ENCODE measurements at regions not wholly inside any gene's neighbourhood (a gene's known extent, or its start where the extent isn't known, plus 50 kb on each side); places are given as distances from the start of the nearest gene placed in this dataset.

DNA sequence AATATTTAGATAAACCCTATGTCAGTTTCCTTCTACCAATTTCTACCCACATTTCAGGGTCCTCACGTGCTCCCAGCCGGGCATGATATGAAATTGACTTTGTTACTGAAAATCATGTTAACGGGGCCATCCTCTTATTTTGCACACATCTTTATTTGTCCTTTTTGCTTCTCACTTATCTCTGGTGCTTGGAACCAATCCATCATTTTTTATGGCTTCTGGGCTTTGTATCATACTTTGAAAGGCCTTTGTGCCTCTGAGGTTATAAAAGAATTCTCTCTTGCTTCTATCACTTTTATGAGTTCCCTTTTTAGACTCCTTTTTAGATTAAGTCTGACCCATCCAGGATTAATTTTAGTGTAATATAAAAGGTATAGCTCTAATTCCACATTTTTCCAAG, 81.7 kb upstream of the PRNP start:
- H3K9me3 Mint-ChIP-seq, result no peaks in the 10 kb centered on the region
- no peak for ATAC-seq (replicated peaks in 1 of 4)
- Histone ChIP-seq H3K27me3 (replicated peaks in 1 of 2; ENCODE audit: control insufficient read depth in 2 of 2, extremely low read depth in 1 of 2, insufficient read depth in 2 of 2, low read length in 1 of 2) (peaks cover 0 to 36% of the 10 kb centered on the region in 2 experiments), H3K4me3 (ENCODE audit: control insufficient read depth in 1 of 2, extremely low read depth in 1 of 2, low read length in 1 of 2) (no peak overlapping the region), H3K36me3 (ENCODE audit: control insufficient read depth in 2 of 2, extremely low read depth in 1 of 2, insufficient read depth in 1 of 2, low read length in 1 of 2) (no peaks in the 10 kb centered on the region), H3K27ac (ENCODE audit: low read length) (no peak overlapping the region), H3K4me1 (ENCODE audit: control insufficient read depth in 1 of 2, extremely low read depth in 1 of 2, insufficient read depth in 2 of 2, low read length in 2 of 2) (peaks cover 0 to 3% of the 10 kb centered on the region in 2 experiments), H3K9me3 (no peaks in the 10 kb centered on the region)
- WGBS (ENCODE audit: insufficient coverage), result 70% methylated on average over 3 of the region's 3 CpGs
- no peak overlapping the region for H3K4me3 Mint-ChIP-seq
- CTCF ChIA-PET, result interaction anchor here (0.6 to 1.3 kb wide), 6 partner anchors 9 to 120 kb away, joined by 3 to 6 read pairs (median 4); no protein-coding TSS in a partner anchor
- H3K27me3 Mint-ChIP-seq, result peaks cover 29 to 42% of the 10 kb centered on the region in 2 donors
- POLR2A ChIA-PET, result no interaction called here
- H3K36me3 Mint-ChIP-seq, result no peaks in the 10 kb centered on the region
- H3K4me1 Mint-ChIP-seq, result no peaks in the 10 kb centered on the region
- no peak for DNase-seq
- no peak overlapping the region for H3K27ac Mint-ChIP-seq

DNA sequence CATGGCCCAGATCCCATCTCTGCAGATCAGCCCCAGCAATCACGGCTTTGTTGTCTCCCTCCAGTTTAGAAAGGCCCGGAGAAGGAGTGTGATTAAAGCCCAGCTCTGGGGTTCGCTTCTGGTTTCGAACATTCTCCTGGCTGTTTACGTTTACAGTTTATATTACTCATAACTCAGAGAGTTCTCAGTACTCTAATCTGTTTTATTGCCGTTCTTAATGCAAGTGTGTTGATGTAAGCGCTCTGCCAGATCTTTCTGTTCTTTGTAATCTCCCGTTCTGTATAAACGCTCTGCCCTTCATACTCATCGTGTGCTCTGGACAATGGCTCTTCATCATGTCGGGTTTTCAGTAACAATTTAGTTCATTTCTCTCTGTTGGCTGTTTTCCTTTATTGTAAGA, 82.5 kb upstream of the PRNP start:
- H3K27ac Mint-ChIP-seq, result no peak overlapping the region
- Histone ChIP-seq H3K9me3 (no peaks in the 10 kb centered on the region), H3K36me3 (ENCODE audit: control insufficient read depth in 2 of 2, extremely low read depth in 1 of 2, insufficient read depth in 1 of 2, low read length in 1 of 2) (no peaks in the 10 kb centered on the region), H3K4me1 (ENCODE audit: control insufficient read depth in 1 of 2, extremely low read depth in 1 of 2, insufficient read depth in 2 of 2, low read length in 2 of 2) (peaks cover 0 to 3% of the 10 kb centered on the region in 2 experiments), H3K27me3 (replicated peaks in 1 of 2; ENCODE audit: control insufficient read depth in 2 of 2, extremely low read depth in 1 of 2, insufficient read depth in 2 of 2, low read length in 1 of 2) (peaks cover 0 to 32% of the 10 kb centered on the region in 2 experiments), H3K27ac (ENCODE audit: low read length) (no peak overlapping the region), H3K4me3 (ENCODE audit: control insufficient read depth in 1 of 2, extremely low read depth in 1 of 2, low read length in 1 of 2) (no peak overlapping the region)
- CTCF ChIA-PET, result interaction anchor here in 1 of 2 donors (0.6 kb wide), 1 partner anchor 1042 kb away, joined by 4 read pairs; no protein-coding TSS in a partner anchor
- H3K4me3 Mint-ChIP-seq, result no peak overlapping the region
- no peaks in the 10 kb centered on the region for H3K4me1 Mint-ChIP-seq
- ATAC-seq (replicated peaks in 1 of 4) (no peak), DNase-seq (no peak)
- 79% methylated on average over 2 of the region's 11 CpGs for WGBS (ENCODE audit: insufficient coverage)
- no peaks in the 10 kb centered on the region for H3K36me3 Mint-ChIP-seq
- H3K27me3 Mint-ChIP-seq, result peaks cover 29 to 47% of the 10 kb centered on the region in 2 donors
- no peaks in the 10 kb centered on the region for H3K9me3 Mint-ChIP-seq
- POLR2A ChIA-PET, result no interaction called here

DNA sequence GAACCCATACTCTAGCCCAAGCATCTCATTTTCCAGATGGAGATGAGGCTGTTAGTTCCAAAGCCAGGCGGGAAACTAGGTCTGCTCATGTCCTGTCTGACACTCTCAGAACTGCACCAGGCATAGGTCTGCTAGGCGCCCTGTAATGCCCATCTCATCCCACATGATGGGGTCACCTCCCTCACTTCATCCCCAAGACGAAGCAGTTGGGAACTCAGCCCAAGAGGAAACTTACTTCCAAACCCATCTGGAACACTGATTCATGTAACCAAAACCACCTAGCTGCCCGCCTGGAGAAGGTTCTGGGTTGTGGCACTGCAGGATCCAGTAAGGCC, 84.0 kb upstream of the PRNP start:
- peaks cover 0 to 29% of the 10 kb centered on the region in 2 experiments for H3K27me3 ChIP-seq (replicated peaks in 1 of 2; ENCODE audit: control insufficient read depth in 2 of 2, extremely low read depth in 1 of 2, insufficient read depth in 2 of 2, low read length in 1 of 2)
- ATAC-seq (replicated peaks in 1 of 4) (no peak), DNase-seq (no peak)
- ChIA-PET POLR2A (no interaction called here), CTCF (interaction anchor here in 1 of 2 donors (0.9 to 1.1 kb wide), 2 partner anchors 113 to 118 kb away, joined by 3 read pairs; no protein-coding TSS in a partner anchor)
- Mint-ChIP-seq H3K4me1 (no peaks in the 10 kb centered on the region), H3K4me3 (no peak overlapping the region), H3K27ac (no peak overlapping the region), H3K36me3 (no peaks in the 10 kb centered on the region), H3K27me3 (peaks cover 34 to 55% of the 10 kb centered on the region in 2 donors), H3K9me3 (no peaks in the 10 kb centered on the region)
- WGBS (ENCODE audit: insufficient coverage), result 51% methylated on average over 4 of the region's 4 CpGs
- no peaks in the 10 kb centered on the region for H3K36me3 ChIP-seq (ENCODE audit: control insufficient read depth in 2 of 2, extremely low read depth in 1 of 2, insufficient read depth in 1 of 2, low read length in 1 of 2)
- no peak overlapping the region for H3K4me3 ChIP-seq (ENCODE audit: control insufficient read depth in 1 of 2, extremely low read depth in 1 of 2, low read length in 1 of 2)
- H3K9me3 ChIP-seq, result no peaks in the 10 kb centered on the region
- no peak overlapping the region for H3K27ac ChIP-seq (ENCODE audit: low read length)
- peaks cover 0 to under 1% of the 10 kb centered on the region in 2 experiments for H3K4me1 ChIP-seq (ENCODE audit: control insufficient read depth in 1 of 2, extremely low read depth in 1 of 2, insufficient read depth in 2 of 2, low read length in 2 of 2)

DNA sequence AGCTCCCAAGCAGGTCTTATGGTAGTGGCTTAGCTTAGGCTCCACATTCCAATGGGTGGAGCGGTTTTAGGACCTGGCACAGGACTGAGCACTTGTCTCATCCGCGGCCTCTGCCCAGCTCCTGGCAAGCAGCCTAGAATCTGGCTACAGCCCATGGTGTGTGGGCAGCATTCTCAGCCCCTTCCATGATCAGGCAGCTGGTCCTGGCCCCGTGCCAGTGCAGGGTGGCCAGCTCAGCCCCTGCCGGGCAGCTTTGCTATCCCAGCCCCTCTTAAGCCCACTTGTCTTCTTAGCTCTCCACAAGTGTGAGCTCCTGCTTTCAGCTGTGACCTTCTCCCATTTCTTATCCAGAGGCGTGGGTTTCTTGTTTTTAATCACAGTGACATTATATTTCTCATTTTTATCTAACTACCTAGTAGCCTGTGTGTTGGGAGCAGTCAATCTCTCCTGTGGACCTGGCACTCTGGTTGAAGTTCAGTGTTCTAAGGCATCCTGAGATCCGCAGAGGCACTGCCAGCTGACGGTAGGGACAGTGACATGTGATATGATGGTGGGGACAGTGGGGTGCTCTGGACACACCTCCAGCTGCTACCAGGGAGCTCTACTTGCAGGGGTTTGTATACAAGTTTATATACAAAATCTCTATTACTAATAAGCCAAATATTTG, 84.5 kb upstream of the PRNP start:
- CTCF ChIA-PET, result interaction anchor here in 1 of 2 donors (0.9 kb wide), 1 partner anchor 114 kb away, joined by 3 read pairs; no protein-coding TSS in a partner anchor
- peaks cover 0 to 29% of the 10 kb centered on the region in 2 experiments for H3K27me3 ChIP-seq (replicated peaks in 1 of 2; ENCODE audit: control insufficient read depth in 2 of 2, extremely low read depth in 1 of 2, insufficient read depth in 2 of 2, low read length in 1 of 2)
- no peaks in the 10 kb centered on the region for H3K9me3 ChIP-seq
- Mint-ChIP-seq H3K27me3 (peaks cover 36 to 54% of the 10 kb centered on the region in 2 donors), H3K9me3 (no peaks in the 10 kb centered on the region), H3K27ac (no peak overlapping the region), H3K4me3 (no peak overlapping the region), H3K4me1 (no peaks in the 10 kb centered on the region), H3K36me3 (no peaks in the 10 kb centered on the region)
- ATAC-seq (replicated peaks in 1 of 4) (no peak), DNase-seq (no peak)
- no peak overlapping the region for H3K27ac ChIP-seq (ENCODE audit: low read length)
- no peaks in the 10 kb centered on the region for H3K36me3 ChIP-seq (ENCODE audit: control insufficient read depth in 2 of 2, extremely low read depth in 1 of 2, insufficient read depth in 1 of 2, low read length in 1 of 2)
- POLR2A ChIA-PET, result no interaction called here
- 70% methylated on average over 5 of the region's 8 CpGs for WGBS (ENCODE audit: insufficient coverage)
- no peaks in the 10 kb centered on the region for H3K4me1 ChIP-seq (ENCODE audit: control insufficient read depth in 1 of 2, extremely low read depth in 1 of 2, insufficient read depth in 2 of 2, low read length in 2 of 2)
- no peak overlapping the region for H3K4me3 ChIP-seq (ENCODE audit: control insufficient read depth in 1 of 2, extremely low read depth in 1 of 2, low read length in 1 of 2)

DNA sequence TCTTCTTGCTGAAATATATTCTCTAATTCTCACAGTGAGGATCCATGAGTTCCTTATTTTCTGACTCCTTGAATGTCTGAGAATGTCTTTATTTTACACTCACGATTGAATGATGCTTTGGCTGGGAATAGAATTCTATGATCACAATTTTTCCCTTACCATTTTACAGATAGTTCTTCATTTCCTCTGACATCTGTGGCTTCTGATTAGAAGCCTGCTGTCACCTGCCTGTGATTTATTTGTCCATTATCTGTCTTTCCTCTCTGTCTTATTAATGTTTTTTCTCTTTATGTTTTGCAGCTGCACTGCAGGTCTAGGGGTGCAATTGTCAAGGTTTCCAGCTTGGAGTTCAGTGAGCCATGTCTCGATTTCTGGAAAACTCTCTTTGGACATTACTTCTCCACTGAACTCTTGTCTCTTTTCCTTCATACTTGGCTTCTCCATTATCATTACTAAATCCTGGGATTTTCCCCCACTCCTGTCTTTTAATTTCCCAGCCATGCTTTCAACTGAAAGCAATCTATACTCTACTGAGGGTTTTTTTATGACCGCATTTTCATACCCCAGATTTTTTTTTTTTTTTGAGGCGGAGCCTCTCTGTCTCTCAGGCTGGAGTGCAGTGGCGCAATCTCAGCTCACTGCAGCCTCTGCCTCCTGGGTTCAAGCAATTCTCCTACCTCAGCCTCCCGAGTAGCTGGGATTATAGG, 85.8 kb upstream of the PRNP start:
- ChIA-PET CTCF (no interaction called here), POLR2A (no interaction called here)
- H3K27me3 Mint-ChIP-seq, result peaks cover 36 to 53% of the 10 kb centered on the region in 2 donors
- no peaks in the 10 kb centered on the region for H3K4me1 ChIP-seq (ENCODE audit: control insufficient read depth in 1 of 2, extremely low read depth in 1 of 2, insufficient read depth in 2 of 2, low read length in 2 of 2)
- DNase-seq (no peak), ATAC-seq (replicated peaks in 1 of 4) (no peak)
- H3K27ac Mint-ChIP-seq, result no peak overlapping the region
- no peak overlapping the region for H3K4me3 Mint-ChIP-seq
- H3K36me3 ChIP-seq (ENCODE audit: control insufficient read depth in 2 of 2, extremely low read depth in 1 of 2, insufficient read depth in 1 of 2, low read length in 1 of 2), result no peaks in the 10 kb centered on the region
- H3K4me1 Mint-ChIP-seq, result no peaks in the 10 kb centered on the region
- no peak overlapping the region for H3K4me3 ChIP-seq (ENCODE audit: control insufficient read depth in 1 of 2, extremely low read depth in 1 of 2, low read length in 1 of 2)
- H3K27ac ChIP-seq (ENCODE audit: low read length), result no peak overlapping the region
- WGBS (ENCODE audit: insufficient coverage), result no CpG with 5 or more reads among the region's 6 CpGs
- H3K36me3 Mint-ChIP-seq, result no peaks in the 10 kb centered on the region
- H3K9me3 ChIP-seq, result no peaks in the 10 kb centered on the region
- peaks cover 0 to 27% of the 10 kb centered on the region in 2 experiments for H3K27me3 ChIP-seq (replicated peaks in 1 of 2; ENCODE audit: control insufficient read depth in 2 of 2, extremely low read depth in 1 of 2, insufficient read depth in 2 of 2, low read length in 1 of 2)
- H3K9me3 Mint-ChIP-seq, result no peaks in the 10 kb centered on the region

DNA sequence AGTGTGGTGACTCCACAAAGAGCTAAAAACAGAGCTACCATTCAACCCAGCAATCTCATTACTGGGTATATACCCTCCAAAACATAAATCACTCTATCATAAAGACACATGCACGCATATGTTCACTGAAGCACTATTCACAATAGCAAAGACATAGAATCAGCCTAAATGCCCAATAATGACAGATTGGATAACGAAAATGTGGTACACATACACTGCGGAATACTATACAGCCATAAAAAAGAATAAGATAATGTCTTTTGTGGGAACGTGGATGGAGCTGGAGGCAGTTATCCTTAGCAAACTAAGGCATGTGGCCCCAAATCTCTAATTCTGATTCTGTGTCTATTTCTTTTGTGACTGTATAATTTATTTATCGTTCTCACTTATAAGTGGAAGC, 89.0 kb upstream of the PRNP start:
- Histone ChIP-seq H3K4me1 (ENCODE audit: control insufficient read depth in 1 of 2, extremely low read depth in 1 of 2, insufficient read depth in 2 of 2, low read length in 2 of 2) (peaks cover 4 to 11% of the 10 kb centered on the region in 2 experiments), H3K27me3 (replicated peaks in 1 of 2; ENCODE audit: control insufficient read depth in 2 of 2, extremely low read depth in 1 of 2, insufficient read depth in 2 of 2, low read length in 1 of 2) (peaks cover 0 to 25% of the 10 kb centered on the region in 2 experiments), H3K27ac (ENCODE audit: low read length) (no peak overlapping the region), H3K36me3 (ENCODE audit: control insufficient read depth in 2 of 2, extremely low read depth in 1 of 2, insufficient read depth in 1 of 2, low read length in 1 of 2) (no peaks in the 10 kb centered on the region), H3K4me3 (ENCODE audit: control insufficient read depth in 1 of 2, extremely low read depth in 1 of 2, low read length in 1 of 2) (no peak overlapping the region), H3K9me3 (no peaks in the 10 kb centered on the region)
- Mint-ChIP-seq H3K4me3 (no peak overlapping the region), H3K27me3 (peaks cover 26 to 47% of the 10 kb centered on the region in 2 donors), H3K27ac (no peak overlapping the region), H3K9me3 (no peaks in the 10 kb centered on the region), H3K4me1 (peaks cover 6 to 9% (median 7%) of the 10 kb centered on the region in 3 donors), H3K36me3 (no peaks in the 10 kb centered on the region)
- POLR2A ChIA-PET, result no interaction called here
- CTCF ChIA-PET, result interaction anchor here in 1 of 2 donors (1.1 kb wide), 1 partner anchor 123 kb away, joined by 3 read pairs; no protein-coding TSS in a partner anchor
- no peak for ATAC-seq (replicated peaks in 1 of 4)
- no peak for DNase-seq
- WGBS (ENCODE audit: insufficient coverage), result 100% methylated on average over 1 of the region's 5 CpGs

Measured in T-cell (primary cell).